ENCODE measurements at regions not wholly inside any gene's neighbourhood (a gene's known extent, or its start where the extent isn't known, plus 50 kb on each side); places are given as distances from the start of the nearest gene placed in this dataset.

GRCh38 chr5:144710637-144711036 lies 540.0 kb downstream of the KCTD16 start:
- Histone ChIP-seq H3K4me3 (no peak overlapping the region), H3K4me1 (no peaks in the 10 kb centered on the region), H3K9me3 (no peaks in the 10 kb centered on the region), H3K27ac (no peak overlapping the region), H3K36me3 (no peaks in the 10 kb centered on the region), H3K27me3 (no peaks in the 10 kb centered on the region)
- TF ChIP-seq, protein P1, sequence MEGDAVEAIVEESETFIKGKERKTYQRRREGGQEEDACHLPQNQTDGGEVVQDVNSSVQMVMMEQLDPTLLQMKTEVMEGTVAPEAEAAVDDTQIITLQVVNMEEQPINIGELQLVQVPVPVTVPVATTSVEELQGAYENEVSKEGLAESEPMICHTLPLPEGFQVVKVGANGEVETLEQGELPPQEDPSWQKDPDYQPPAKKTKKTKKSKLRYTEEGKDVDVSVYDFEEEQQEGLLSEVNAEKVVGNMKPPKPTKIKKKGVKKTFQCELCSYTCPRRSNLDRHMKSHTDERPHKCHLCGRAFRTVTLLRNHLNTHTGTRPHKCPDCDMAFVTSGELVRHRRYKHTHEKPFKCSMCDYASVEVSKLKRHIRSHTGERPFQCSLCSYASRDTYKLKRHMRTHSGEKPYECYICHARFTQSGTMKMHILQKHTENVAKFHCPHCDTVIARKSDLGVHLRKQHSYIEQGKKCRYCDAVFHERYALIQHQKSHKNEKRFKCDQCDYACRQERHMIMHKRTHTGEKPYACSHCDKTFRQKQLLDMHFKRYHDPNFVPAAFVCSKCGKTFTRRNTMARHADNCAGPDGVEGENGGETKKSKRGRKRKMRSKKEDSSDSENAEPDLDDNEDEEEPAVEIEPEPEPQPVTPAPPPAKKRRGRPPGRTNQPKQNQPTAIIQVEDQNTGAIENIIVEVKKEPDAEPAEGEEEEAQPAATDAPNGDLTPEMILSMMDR (IDR thresholded peaks at IDR 0.05), result no peak
- DNase-seq (ENCODE audit: low spot score), result no peak

- H3K27ac ChIP-seq, result no peak overlapping the region
- TF ChIP-seq, protein P1 (IDR thresholded peaks at IDR 0.05), result no peak
- H3K9me3 ChIP-seq, result no peaks in the 10 kb centered on the region
- no peaks in the 10 kb centered on the region for H3K4me1 ChIP-seq
- H3K36me3 ChIP-seq, result no peaks in the 10 kb centered on the region
- DNase-seq (ENCODE audit: low spot score), result no peak
- no peak overlapping the region for H3K4me3 ChIP-seq
- H3K27me3 ChIP-seq, result no peaks in the 10 kb centered on the region
These were observed 533.1 kb downstream of the KCTD16 start for GRCh38 chr5:144703776-144704175.

DNA sequence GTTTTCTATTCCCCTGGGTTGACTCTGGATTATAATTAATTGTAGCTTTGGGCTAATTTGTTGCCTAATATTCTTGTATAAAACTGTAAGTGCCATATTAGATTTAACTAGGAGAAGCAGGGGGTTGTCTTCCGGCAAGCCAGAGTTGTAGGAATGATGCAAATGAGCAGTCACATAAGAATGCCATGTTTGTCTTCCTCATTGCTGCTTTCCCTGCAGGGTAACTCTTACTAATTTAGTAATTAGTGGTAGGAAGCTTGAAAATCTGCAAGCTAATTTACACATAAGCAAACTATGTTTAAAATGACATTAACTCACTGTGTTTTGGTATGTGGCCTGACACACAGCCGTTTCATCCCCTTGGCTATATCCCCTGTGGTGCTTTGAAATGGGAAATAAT lies 527.8 kb downstream of the KCTD16 start:
- TF ChIP-seq, protein P1 (IDR thresholded peaks at IDR 0.05), result no peak
- H3K27ac ChIP-seq, result no peak overlapping the region
- no peak for DNase-seq (ENCODE audit: low spot score)
- H3K9me3 ChIP-seq, result no peaks in the 10 kb centered on the region
- H3K36me3 ChIP-seq, result no peaks in the 10 kb centered on the region
- no peaks in the 10 kb centered on the region for H3K4me1 ChIP-seq
- H3K4me3 ChIP-seq, result no peak overlapping the region
- H3K27me3 ChIP-seq, result no peaks in the 10 kb centered on the region

DNA sequence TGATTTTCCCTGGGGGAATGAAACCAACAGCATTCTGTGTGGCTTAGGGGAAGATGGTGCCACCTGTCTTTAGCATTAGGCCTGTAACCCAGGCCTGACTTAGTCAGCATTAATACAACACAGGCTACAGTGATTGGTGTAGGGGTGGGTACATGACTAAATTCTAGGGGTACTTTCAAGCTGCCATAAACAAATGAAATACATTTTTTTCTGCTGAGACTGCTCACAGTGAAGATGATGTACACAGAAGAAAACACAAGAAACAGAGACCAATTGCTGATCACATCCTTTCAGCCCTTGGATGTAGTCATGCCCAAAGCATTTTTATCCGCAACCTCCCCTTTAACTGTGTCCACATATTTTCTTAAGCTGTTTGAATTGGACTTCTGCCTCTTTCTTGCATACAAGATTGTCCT lies 527.2 kb downstream of the KCTD16 start:
- no peak overlapping the region for H3K4me3 ChIP-seq
- DNase-seq (ENCODE audit: low spot score), result no peak
- H3K36me3 ChIP-seq, result no peaks in the 10 kb centered on the region

DNA sequence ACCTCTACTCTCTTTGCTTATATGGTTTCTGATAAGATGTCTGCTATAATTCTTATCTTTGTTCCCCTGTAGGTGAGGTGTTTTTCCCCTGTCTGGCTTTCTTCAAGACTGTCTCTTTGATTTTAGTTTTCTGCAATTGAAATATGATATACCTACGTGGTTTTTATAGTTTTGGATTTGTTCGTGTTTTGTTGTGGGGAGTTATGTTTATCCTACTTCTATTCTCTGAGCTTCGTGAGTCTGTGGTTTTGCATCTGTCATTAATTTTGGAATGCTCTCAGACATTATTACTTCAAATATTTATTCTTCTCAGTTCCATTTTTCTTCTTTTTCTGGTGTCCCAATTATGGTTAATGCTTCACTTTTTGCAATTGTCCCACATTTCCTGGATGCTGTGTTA lies 521.3 kb downstream of the KCTD16 start:
- DNase-seq (ENCODE audit: low spot score), result no peak
- H3K36me3 ChIP-seq, result no peaks in the 10 kb centered on the region
- no peaks in the 10 kb centered on the region for H3K9me3 ChIP-seq
- TF ChIP-seq, protein P1 (IDR thresholded peaks at IDR 0.05), result no peak
- no peaks in the 10 kb centered on the region for H3K27me3 ChIP-seq
- no peaks in the 10 kb centered on the region for H3K4me1 ChIP-seq
- H3K4me3 ChIP-seq, result no peak overlapping the region
- H3K27ac ChIP-seq, result no peak overlapping the region

More for the DNA sequence above, 527.2 kb downstream of the KCTD16 start:
- TF ChIP-seq, protein P1 (IDR thresholded peaks at IDR 0.05), result no peak
- Histone ChIP-seq H3K27ac (no peak overlapping the region), H3K9me3 (no peaks in the 10 kb centered on the region), H3K27me3 (no peaks in the 10 kb centered on the region), H3K4me1 (no peaks in the 10 kb centered on the region)

- TF ChIP-seq, protein P1 (IDR thresholded peaks at IDR 0.05), result no peak
- Histone ChIP-seq H3K9me3 (no peaks in the 10 kb centered on the region), H3K27me3 (no peaks in the 10 kb centered on the region), H3K4me3 (no peak overlapping the region), H3K27ac (no peak overlapping the region), H3K4me1 (no peaks in the 10 kb centered on the region), H3K36me3 (no peaks in the 10 kb centered on the region)
- no peak for DNase-seq (ENCODE audit: low spot score)
These were observed 514.2 kb downstream of the KCTD16 start for GRCh38 chr5:144684899-144685298.

Measured in right atrium auricular region (tissue), 2 donors.